GM13977 (cell line): ENCODE measurements at regions not wholly inside any gene's neighbourhood (a gene's known extent, or its start where the extent isn't known, plus 50 kb on each side); places are given as distances from the start of the nearest gene placed in this dataset.

Experiments used
- DNase-seq: peaks from one replicate; pipeline ENCODE4 v3.0.0; 2012; ENCODE audit warnings: low spot score
- in situ Hi-C: fragments of 300-500 bp; cut with MboI; formaldehyde crosslinking; loops from one replicate; pipeline ENCODE4 v1.12.0; 2022; ENCODE audit warnings: low sequenced_read_pairs, low pct_unique_long_range_greater_than_20kb, mixed read lengths, inconsistent platforms; ENCODE audit not compliant: unreplicated experiment
- TF ChIP-seq, protein P1 (sequence below): IDR thresholded peaks from 2 replicates; pipeline ENCODE4 v1.5.1; 2012; ENCODE audit warnings: mild to moderate bottlenecking, control low read depth; ENCODE audit not compliant: insufficient read depth; ENCODE audit errors: extremely low read depth, missing control alignments

DNA sequence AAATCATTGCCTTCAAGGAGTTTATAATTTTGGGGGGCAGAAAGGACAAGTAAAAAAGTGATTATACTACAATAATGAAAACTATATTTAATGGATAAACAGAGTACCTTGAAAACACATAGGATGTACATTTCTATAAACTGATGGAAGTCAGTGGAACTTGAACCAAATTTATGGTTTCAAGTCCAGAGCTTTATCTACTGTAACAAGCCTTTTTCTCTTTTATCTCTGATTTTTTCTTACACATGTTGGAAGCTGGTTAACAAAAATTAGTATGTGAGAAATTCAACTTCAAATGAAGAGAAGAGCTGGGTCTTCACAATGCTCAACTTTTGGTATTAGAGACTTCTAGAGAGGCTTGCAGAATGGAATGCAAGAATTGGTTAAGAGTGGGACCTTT, 393.6 kb downstream of the LMO7 start:
- no peak for DNase-seq
- TF ChIP-seq, protein P1, sequence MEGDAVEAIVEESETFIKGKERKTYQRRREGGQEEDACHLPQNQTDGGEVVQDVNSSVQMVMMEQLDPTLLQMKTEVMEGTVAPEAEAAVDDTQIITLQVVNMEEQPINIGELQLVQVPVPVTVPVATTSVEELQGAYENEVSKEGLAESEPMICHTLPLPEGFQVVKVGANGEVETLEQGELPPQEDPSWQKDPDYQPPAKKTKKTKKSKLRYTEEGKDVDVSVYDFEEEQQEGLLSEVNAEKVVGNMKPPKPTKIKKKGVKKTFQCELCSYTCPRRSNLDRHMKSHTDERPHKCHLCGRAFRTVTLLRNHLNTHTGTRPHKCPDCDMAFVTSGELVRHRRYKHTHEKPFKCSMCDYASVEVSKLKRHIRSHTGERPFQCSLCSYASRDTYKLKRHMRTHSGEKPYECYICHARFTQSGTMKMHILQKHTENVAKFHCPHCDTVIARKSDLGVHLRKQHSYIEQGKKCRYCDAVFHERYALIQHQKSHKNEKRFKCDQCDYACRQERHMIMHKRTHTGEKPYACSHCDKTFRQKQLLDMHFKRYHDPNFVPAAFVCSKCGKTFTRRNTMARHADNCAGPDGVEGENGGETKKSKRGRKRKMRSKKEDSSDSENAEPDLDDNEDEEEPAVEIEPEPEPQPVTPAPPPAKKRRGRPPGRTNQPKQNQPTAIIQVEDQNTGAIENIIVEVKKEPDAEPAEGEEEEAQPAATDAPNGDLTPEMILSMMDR = no peak
- in situ Hi-C loops = no loop called here

DNA sequence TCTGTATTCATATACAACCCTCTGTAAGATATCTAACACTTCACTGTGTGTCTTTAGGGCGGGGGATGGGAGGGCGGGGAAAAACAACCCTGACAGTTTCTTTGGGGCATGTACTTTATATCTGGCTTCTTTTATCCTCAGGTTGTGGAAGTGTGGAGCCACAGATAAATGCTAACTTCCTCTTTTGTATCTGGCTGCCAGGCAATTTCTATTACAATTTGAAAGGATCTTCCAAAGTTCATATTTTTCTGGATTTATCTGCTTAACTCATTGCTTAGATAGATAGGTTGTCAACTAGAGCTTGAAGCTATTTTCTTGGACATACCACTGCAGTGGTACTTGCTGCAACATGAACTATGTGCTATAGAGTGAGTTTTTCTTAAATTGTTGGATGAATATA, 393.0 kb downstream of the LMO7 start:
- in situ Hi-C loops = no loop called here
- no peak for DNase-seq
- TF ChIP-seq, protein P1 = no peak

DNA sequence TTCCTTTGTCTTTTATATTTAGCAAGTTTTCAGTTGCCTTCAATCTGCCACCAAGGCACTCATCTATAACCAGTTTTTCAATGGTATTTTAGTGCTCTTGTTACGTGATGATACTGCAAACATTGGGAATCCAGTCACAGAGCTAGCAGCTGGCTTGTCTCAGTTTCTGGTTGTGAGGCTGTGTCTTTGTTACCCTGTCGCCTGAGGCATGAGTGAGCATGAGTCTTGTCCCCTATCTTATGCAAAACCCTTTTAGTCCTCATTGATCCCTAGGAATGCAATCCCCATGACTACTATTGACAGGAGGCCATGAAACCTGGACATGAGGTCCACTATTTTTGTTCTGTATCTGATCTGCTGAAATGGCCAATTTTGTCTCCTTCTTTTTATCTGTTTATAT, 391.0 kb downstream of the LMO7 start:
- DNase-seq = no peak
- in situ Hi-C loops = no loop called here
- TF ChIP-seq, protein P1 = no peak

DNA sequence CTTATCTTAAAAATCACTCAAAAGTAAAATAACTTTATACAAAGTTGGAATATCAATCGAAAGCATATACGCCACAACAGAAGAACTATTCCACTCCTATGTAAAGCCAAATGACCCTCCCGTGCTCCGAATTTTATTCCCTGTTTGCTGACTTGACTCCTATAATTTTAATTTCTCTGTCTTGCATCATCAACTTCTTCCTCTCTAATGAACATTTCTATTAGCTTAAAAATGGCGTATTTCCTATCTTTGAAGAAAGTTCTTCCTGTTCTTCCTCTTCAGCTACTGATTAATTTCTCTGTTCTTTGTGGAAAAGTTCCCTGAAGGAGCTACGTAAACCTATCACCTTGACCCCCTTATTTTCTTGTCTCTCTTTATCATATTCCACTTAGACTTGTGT, 389.3 kb downstream of the LMO7 start:
- TF ChIP-seq, protein P1 = no peak
- DNase-seq = no peak
- in situ Hi-C loops = no loop called here

DNA sequence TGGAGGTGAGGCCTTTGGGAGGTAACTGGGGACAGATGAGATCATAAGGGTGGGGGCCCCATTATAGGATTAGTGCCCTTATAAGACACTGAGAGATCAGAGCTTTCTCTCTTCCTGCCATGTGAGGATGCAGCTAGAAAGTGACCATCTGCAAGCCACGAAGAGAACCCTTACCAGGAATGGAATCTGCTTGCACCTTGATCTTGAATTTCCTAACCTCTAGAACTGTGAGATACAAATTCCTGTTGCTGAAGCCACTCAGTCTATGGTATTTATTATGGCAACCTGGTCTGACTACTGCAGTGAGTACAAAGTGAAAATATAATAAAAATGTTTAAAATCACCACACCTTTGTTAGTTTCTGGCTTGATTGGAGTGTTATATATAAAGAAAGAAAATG, 388.0 kb downstream of the LMO7 start:
- no peak for DNase-seq
- in situ Hi-C loops = loop anchor here (25.0 kb wide), 2 partner anchors 337 to 438 kb away; no protein-coding TSS in a partner anchor
- TF ChIP-seq, protein P1 = no peak

DNA sequence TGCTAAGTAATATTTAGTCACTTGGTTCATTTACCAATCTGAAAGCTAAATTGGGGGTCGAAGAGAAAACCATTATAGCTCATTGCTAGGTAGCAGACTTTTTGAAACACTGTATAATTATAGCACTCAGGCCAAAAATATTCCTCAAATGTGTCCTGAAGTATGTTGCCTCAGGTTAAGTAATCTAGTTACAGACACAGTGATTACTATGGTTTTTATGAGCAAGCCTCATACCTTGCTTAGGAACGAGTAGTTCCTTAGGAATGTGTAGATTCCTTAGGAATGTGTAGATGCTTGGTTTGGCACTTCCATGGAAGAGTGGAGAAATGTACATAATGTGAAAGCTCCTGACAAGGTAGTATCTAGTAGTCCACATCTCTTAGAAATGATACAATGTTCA, 387.5 kb downstream of the LMO7 start:
- DNase-seq = no peak
- in situ Hi-C loops = loop anchor here (25.0 kb wide), 2 partner anchors 336 to 439 kb away; no protein-coding TSS in a partner anchor
- TF ChIP-seq, protein P1 = no peak
